Left hindlimb (tissue), 1 donor: ENCODE measurements at regions not wholly inside any gene's neighbourhood (a gene's known extent, or its start where the extent isn't known, plus 50 kb on each side); places are given as distances from the start of the nearest gene placed in this dataset.
A peak's percentile ranks its signal among the peaks of the same experiment; 100 is the strongest.
"Not testable (repeated sequence)": the region's sequence is repeated elsewhere in the genome, so short reads cannot be mapped to it uniquely, and the experiment has no call there.

Experiments
- DNase-seq: peaks from one replicate; pipeline ENCODE4 v3.0.0-alpha.2; 2018

GRCh38 chr2:14996351-14997014, 364.0 kb downstream of the LRATD1 start:
- DNase-seq = no peak

GRCh38 chr2:14998546-14998945, 366.0 kb downstream of the LRATD1 start:
- DNase-seq = no peak

- no peak for DNase-seq
Observed at GRCh38 chr2:14999114-14999661, 366.7 kb downstream of the LRATD1 start.

GRCh38 chr2:15002519-15002918, 370.0 kb downstream of the LRATD1 start:
- not testable (repeated sequence) for DNase-seq

GRCh38 chr2:15006667-15007066, 374.1 kb downstream of the LRATD1 start:
- no peak for DNase-seq

GRCh38 chr2:15009681-15010080, 377.2 kb downstream of the LRATD1 start:
- DNase-seq = no peak

- no peak for DNase-seq
Observed at GRCh38 chr2:15010346-15010745, 377.8 kb downstream of the LRATD1 start.

- no peak for DNase-seq
Observed at GRCh38 chr2:15018814-15019213, 386.3 kb downstream of the LRATD1 start.

GRCh38 chr2:15023221-15023620, 390.7 kb downstream of the LRATD1 start:
- DNase-seq = no peak

GRCh38 chr2:15028406-15028805, 395.9 kb downstream of the LRATD1 start:
- no peak for DNase-seq

GRCh38 chr2:15031745-15032240, 399.3 kb downstream of the LRATD1 start:
- DNase-seq = no peak

- DNase-seq = no peak
Observed at GRCh38 chr2:15034246-15034645, 401.7 kb downstream of the LRATD1 start.

- no peak for DNase-seq
Observed at GRCh38 chr2:15034860-15035259, 402.3 kb downstream of the LRATD1 start.

- DNase-seq = no peak
Observed at GRCh38 chr2:15038366-15039364, 406.1 kb downstream of the LRATD1 start.

- no peak for DNase-seq
Observed at GRCh38 chr2:15040429-15041084, 408.0 kb downstream of the LRATD1 start.

- peak; percentile 56 for DNase-seq
Observed at GRCh38 chr2:15041429-15041837, 408.9 kb downstream of the LRATD1 start.

GRCh38 chr2:15042801-15043217, 410.3 kb downstream of the LRATD1 start:
- DNase-seq = no peak

GRCh38 chr2:15043336-15044058, 411.0 kb downstream of the LRATD1 start:
- no peak for DNase-seq

GRCh38 chr2:15045054-15045453, 412.5 kb downstream of the LRATD1 start:
- DNase-seq = no peak

- DNase-seq = no peak
Observed at GRCh38 chr2:15047184-15047583, 414.7 kb downstream of the LRATD1 start.

- no peak for DNase-seq
Observed at GRCh38 chr2:15048000-15048399, 415.5 kb downstream of the LRATD1 start.
